ENCODE measurements at regions not wholly inside any gene's neighbourhood (a gene's known extent, or its start where the extent isn't known, plus 50 kb on each side); places are given as distances from the start of the nearest gene placed in this dataset.

DNA sequence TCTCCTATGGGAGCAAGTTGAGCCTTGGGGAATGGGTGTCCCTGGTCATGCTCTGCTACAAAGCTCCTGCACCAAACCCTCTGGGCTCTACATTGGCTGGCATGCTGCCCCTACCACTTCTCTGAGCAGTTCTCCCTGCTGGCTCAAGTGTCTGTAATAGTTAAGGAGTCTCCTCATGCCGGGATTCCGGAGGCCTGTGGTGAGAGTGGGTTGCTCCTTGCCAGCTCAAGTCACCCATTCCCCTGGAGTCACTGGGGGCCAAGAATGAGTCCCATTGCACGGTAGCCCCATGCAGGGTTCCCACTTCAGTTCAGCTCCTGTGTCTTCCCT is 173.9 kb downstream of the PRDM13 start:
- H3K9ac ChIP-seq (ENCODE audit: insufficient read depth, low read depth, low read length) = no peak overlapping the region

More for the DNA sequence above, 173.9 kb downstream of the PRDM13 start:
- Histone ChIP-seq H2AFZ (ENCODE audit: low read length) (no peak overlapping the region), H3K4me1 (ENCODE audit: insufficient read depth, low read length) (no peaks in the 10 kb centered on the region), H4K20me1 (ENCODE audit: insufficient read depth, low read length) (no peaks in the 10 kb centered on the region), H3K4me2 (ENCODE audit: low read depth, low read length) (no peak overlapping the region), H3K27me3 (ENCODE audit: control insufficient read depth in 1 of 2, insufficient read depth in 2 of 2, low read length in 2 of 2) (no peaks in the 10 kb centered on the region; a peak in 1 of 5 replicates), H3K27ac (ENCODE audit: extremely low read length, insufficient read depth, low read length) (no peak overlapping the region), H3K36me3 (replicated peaks in 1 of 2; ENCODE audit: control insufficient read depth in 1 of 2, insufficient read depth in 2 of 2, low read length in 2 of 2) (no peaks in the 10 kb centered on the region), H3K4me3 (replicated peaks in 1 of 3; ENCODE audit: insufficient read depth in 1 of 3, low read depth in 2 of 3, low read length in 3 of 3) (no peak overlapping the region), H3K79me2 (ENCODE audit: insufficient read depth, low read length) (no peaks in the 10 kb centered on the region), H3K9me3 (ENCODE audit: low read length) (no peaks in the 10 kb centered on the region)
- intact Hi-C loops (cut with micrococcal nuclease; ENCODE audit: unreplicated experiment) (no loop called here), in situ Hi-C loops (cut with HindIII; ENCODE audit: extremely low pct_ligation_motif_present, low pct_unique_long_range_greater_than_20kb) (no loop called here)
- TF ChIP-seq ZNF225 (CRISPR knock-in tag; IDR thresholded peaks at IDR 0.05) (no peak), ZNF747 (CRISPR knock-in tag; IDR thresholded peaks at IDR 0.05; ENCODE audit: borderline replicate concordance) (no peak), SNAPC2 (CRISPR knock-in tag; IDR thresholded peaks at IDR 0.05) (no peak), ZNF550 (CRISPR knock-in tag; IDR thresholded peaks at IDR 0.05; ENCODE audit: borderline replicate concordance) (no peak), GTF3A (CRISPR knock-in tag; conservative IDR thresholded peaks at IDR 0.05) (no peak), SMARCE1 (IDR thresholded peaks at IDR 0.05; ENCODE audit: borderline replicate concordance) (no peak), HMG20A (CRISPR knock-in tag; IDR thresholded peaks at IDR 0.05; ENCODE audit: borderline replicate concordance) (no peak), ZNF260 (CRISPR knock-in tag; IDR thresholded peaks at IDR 0.05; ENCODE audit: borderline replicate concordance, low read depth) (no peak), CC2D1A (CRISPR knock-in tag; IDR thresholded peaks at IDR 0.05) (no peak), ATAD3A (CRISPR knock-in tag; IDR thresholded peaks at IDR 0.05) (no peak), KLF9 (CRISPR knock-in tag; IDR thresholded peaks at IDR 0.05; ENCODE audit: low read depth) (no peak), ZNF678 (CRISPR knock-in tag; IDR thresholded peaks at IDR 0.05) (no peak), ZBTB38 (CRISPR knock-in tag; IDR thresholded peaks at IDR 0.05) (no peak), ZNF546 (CRISPR knock-in tag; conservative IDR thresholded peaks at IDR 0.05) (no peak)
- TF ChIP-seq, protein P1, sequence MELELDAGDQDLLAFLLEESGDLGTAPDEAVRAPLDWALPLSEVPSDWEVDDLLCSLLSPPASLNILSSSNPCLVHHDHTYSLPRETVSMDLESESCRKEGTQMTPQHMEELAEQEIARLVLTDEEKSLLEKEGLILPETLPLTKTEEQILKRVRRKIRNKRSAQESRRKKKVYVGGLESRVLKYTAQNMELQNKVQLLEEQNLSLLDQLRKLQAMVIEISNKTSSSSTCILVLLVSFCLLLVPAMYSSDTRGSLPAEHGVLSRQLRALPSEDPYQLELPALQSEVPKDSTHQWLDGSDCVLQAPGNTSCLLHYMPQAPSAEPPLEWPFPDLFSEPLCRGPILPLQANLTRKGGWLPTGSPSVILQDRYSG (CRISPR knock-in tag; IDR thresholded peaks at IDR 0.05) = no peak
- TF ChIP-seq, protein P2, sequence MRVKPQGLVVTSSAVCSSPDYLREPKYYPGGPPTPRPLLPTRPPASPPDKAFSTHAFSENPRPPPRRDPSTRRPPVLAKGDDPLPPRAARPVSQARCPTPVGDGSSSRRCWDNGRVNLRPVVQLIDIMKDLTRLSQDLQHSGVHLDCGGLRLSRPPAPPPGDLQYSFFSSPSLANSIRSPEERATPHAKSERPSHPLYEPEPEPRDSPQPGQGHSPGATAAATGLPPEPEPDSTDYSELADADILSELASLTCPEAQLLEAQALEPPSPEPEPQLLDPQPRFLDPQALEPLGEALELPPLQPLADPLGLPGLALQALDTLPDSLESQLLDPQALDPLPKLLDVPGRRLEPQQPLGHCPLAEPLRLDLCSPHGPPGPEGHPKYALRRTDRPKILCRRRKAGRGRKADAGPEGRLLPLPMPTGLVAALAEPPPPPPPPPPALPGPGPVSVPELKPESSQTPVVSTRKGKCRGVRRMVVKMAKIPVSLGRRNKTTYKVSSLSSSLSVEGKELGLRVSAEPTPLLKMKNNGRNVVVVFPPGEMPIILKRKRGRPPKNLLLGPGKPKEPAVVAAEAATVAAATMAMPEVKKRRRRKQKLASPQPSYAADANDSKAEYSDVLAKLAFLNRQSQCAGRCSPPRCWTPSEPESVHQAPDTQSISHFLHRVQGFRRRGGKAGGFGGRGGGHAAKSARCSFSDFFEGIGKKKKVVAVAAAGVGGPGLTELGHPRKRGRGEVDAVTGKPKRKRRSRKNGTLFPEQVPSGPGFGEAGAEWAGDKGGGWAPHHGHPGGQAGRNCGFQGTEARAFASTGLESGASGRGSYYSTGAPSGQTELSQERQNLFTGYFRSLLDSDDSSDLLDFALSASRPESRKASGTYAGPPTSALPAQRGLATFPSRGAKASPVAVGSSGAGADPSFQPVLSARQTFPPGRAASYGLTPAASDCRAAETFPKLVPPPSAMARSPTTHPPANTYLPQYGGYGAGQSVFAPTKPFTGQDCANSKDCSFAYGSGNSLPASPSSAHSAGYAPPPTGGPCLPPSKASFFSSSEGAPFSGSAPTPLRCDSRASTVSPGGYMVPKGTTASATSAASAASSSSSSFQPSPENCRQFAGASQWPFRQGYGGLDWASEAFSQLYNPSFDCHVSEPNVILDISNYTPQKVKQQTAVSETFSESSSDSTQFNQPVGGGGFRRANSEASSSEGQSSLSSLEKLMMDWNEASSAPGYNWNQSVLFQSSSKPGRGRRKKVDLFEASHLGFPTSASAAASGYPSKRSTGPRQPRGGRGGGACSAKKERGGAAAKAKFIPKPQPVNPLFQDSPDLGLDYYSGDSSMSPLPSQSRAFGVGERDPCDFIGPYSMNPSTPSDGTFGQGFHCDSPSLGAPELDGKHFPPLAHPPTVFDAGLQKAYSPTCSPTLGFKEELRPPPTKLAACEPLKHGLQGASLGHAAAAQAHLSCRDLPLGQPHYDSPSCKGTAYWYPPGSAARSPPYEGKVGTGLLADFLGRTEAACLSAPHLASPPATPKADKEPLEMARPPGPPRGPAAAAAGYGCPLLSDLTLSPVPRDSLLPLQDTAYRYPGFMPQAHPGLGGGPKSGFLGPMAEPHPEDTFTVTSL (CRISPR knock-in tag; IDR thresholded peaks at IDR 0.05; ENCODE audit: borderline replicate concordance) = no peak
- TF ChIP-seq, protein P3, sequence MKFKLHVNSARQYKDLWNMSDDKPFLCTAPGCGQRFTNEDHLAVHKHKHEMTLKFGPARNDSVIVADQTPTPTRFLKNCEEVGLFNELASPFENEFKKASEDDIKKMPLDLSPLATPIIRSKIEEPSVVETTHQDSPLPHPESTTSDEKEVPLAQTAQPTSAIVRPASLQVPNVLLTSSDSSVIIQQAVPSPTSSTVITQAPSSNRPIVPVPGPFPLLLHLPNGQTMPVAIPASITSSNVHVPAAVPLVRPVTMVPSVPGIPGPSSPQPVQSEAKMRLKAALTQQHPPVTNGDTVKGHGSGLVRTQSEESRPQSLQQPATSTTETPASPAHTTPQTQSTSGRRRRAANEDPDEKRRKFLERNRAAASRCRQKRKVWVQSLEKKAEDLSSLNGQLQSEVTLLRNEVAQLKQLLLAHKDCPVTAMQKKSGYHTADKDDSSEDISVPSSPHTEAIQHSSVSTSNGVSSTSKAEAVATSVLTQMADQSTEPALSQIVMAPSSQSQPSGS (CRISPR knock-in tag; IDR thresholded peaks at IDR 0.05) = no peak
- TF ChIP-seq, protein P4, sequence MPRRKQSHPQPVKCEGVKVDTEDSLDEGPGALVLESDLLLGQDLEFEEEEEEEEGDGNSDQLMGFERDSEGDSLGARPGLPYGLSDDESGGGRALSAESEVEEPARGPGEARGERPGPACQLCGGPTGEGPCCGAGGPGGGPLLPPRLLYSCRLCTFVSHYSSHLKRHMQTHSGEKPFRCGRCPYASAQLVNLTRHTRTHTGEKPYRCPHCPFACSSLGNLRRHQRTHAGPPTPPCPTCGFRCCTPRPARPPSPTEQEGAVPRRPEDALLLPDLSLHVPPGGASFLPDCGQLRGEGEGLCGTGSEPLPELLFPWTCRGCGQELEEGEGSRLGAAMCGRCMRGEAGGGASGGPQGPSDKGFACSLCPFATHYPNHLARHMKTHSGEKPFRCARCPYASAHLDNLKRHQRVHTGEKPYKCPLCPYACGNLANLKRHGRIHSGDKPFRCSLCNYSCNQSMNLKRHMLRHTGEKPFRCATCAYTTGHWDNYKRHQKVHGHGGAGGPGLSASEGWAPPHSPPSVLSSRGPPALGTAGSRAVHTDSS (CRISPR knock-in tag; conservative IDR thresholded peaks at IDR 0.05) = no peak
- ChIA-PET CTCF (ENCODE audit: low intra/inter-chr PET ratio, low total read pairs) (no interaction called here), POLR2A (no interaction called here)
- no peak for FAIRE-seq
- BruUV-seq (replicated peaks) = no TSS peak
- DNase-seq (ENCODE audit: low spot score) = no peak
- ATAC-seq = no peak
- WGBS (ENCODE audit: low lambda C conversion rate) = no CpG with 5 or more reads among the region's 3 CpGs
